Ovary (tissue), 7 donors: ENCODE measurements at regions not wholly inside any gene's neighbourhood (a gene's known extent, or its start where the extent isn't known, plus 50 kb on each side); places are given as distances from the start of the nearest gene placed in this dataset.

Experiments
- DNase-seq, 5 donors: peaks; one replicate each; pipeline ENCODE4 v3.0.0-alpha.2; 2019 to 2020
- H3K27ac ChIP-seq, 2 donors: fragments of 200-600 bp; one replicate each; pipeline versions ENCODE4 v1.5.1 to v1.8.0; 2019 to 2022
- H3K27me3 ChIP-seq: fragments of 200-600 bp; one replicate; pipeline ENCODE4 v1.8.0; 2022
- H3K36me3 ChIP-seq: fragments of 200-600 bp; sonication (generic); one replicate; pipeline ENCODE4 v1.5.1; 2019
- H3K4me1 ChIP-seq: one replicate; pipeline ENCODE4 v1.8.1; 2013; ENCODE audit warnings: mild to moderate bottlenecking, moderate library complexity; ENCODE audit not compliant: insufficient read depth
- H3K4me3 ChIP-seq: fragments of 200-600 bp; sonication (generic); one replicate; pipeline ENCODE4 v1.5.1; 2017
- H3K9me3 ChIP-seq, 2 donors: fragments of 200-600 bp in 1 of 2; sonication (generic) in 1 of 2; one replicate each; pipeline versions ENCODE4 v1.5.1 to v1.8.1; 2013 to 2019; ENCODE audit warnings: mild to moderate bottlenecking in 1 of 2, moderate library complexity in 1 of 2
- CTCF ChIP-seq, 3 donors: fragments of 450-650 bp in 2 of 3; fragments of 200-600 bp in 1 of 3; IDR thresholded peaks; one replicate each; pipeline versions ENCODE4 v1.5.1 to v1.8.0; 2016 to 2022; ENCODE audit warnings: antibody characterized with exemption in 3 of 3, mild to moderate bottlenecking in 1 of 3
- EP300 ChIP-seq: sonication (generic); formaldehyde crosslinking; IDR thresholded peaks from one replicate; pipeline ENCODE4 v1.6.1; 2017; ENCODE audit warnings: antibody characterized with exemption
- POLR2A ChIP-seq: fragments of 450-650 bp; IDR thresholded peaks from one replicate; pipeline ENCODE4 v1.6.1; 2017; ENCODE audit warnings: antibody characterized with exemption, mild to moderate bottlenecking, moderate library complexity
- WGBS, 3 donors: extraction: QIAGEN DNeasy Blood & Tissue Kit in 1 of 3; methylation state at CpG; one replicate each; pipeline versions ENCODE4 v1.1.5 to v1.1.7; 2013 to 2017; 5-methylcytosine and 5-hydroxymethylcytosine counted together
- intact Hi-C, 4 donors: fragments of 100-400 bp; cut with DNase I; formaldehyde crosslinking; loops; one replicate each; pipeline versions ENCODE4 v1.11.0 to v1.15.1; 2022 to 2023
- donor health status: DM: no; HTN: no; CAD: no; lungs with moderate emphysema.
- donor health status: DM: no; HTN: no; CAD: no.
- donor health status: Bipolar disorder and iron deficiency.
- donor health status: DM: no; HTN: no; CAD: no.
- donor health status: DM: yes; HTN: yes; CAD: no.

GRCh38 chr13:112144616-112145550, 77.9 kb downstream of the SOX1 start:
- Histone ChIP-seq H3K9me3 (no peaks in the 10 kb centered on the region), H3K27ac (no peak overlapping the region), H3K27me3 (no peaks in the 10 kb centered on the region), H3K36me3 (no peaks in the 10 kb centered on the region), H3K4me3 (no peak overlapping the region), H3K4me1 (no peaks in the 10 kb centered on the region)
- intact Hi-C loops, result no loop called here
- WGBS, 3 donors, result 74 to 77% (median 74%) methylated on average over 15 of the region's 15 CpGs
- DNase-seq, result no peak
- no peak for TF ChIP-seq EP300
- no peak for TF ChIP-seq POLR2A
- TF ChIP-seq CTCF (IDR thresholded peaks at IDR 0.05), result no peak

GRCh38 chr13:112145551-112146360, 78.8 kb downstream of the SOX1 start:
- Histone ChIP-seq H3K9me3 (no peaks in the 10 kb centered on the region), H3K4me1 (no peaks in the 10 kb centered on the region), H3K4me3 (no peak overlapping the region), H3K27ac (no peak overlapping the region), H3K36me3 (no peaks in the 10 kb centered on the region), H3K27me3 (no peaks in the 10 kb centered on the region)
- no peak for DNase-seq
- TF ChIP-seq EP300, result no peak
- no peak for TF ChIP-seq CTCF (IDR thresholded peaks at IDR 0.05)
- TF ChIP-seq POLR2A, result no peak
- intact Hi-C loops, result no loop called here
- WGBS, 3 donors, result 81 to 86% (median 85%) methylated on average over 26 to 27 of the region's 27 CpGs

GRCh38 chr13:112150352-112150751, 83.4 kb downstream of the SOX1 start:
- Histone ChIP-seq H3K9me3 (no peaks in the 10 kb centered on the region), H3K27ac (no peak overlapping the region), H3K27me3 (no peaks in the 10 kb centered on the region), H3K36me3 (no peaks in the 10 kb centered on the region), H3K4me1 (no peaks in the 10 kb centered on the region), H3K4me3 (no peak overlapping the region)
- intact Hi-C loops, result no loop called here
- no peak for TF ChIP-seq POLR2A
- TF ChIP-seq EP300, result no peak
- TF ChIP-seq CTCF (IDR thresholded peaks at IDR 0.05), result no peak
- WGBS, 3 donors, result 86 to 89% (median 86%) methylated on average over 23 of the region's 23 CpGs
- DNase-seq, result no peak

GRCh38 chr13:112152846-112153245, 85.9 kb downstream of the SOX1 start:
- no peaks in the 10 kb centered on the region for H3K9me3 ChIP-seq
- no peaks in the 10 kb centered on the region for H3K4me1 ChIP-seq
- TF ChIP-seq EP300, result no peak
- no peak for TF ChIP-seq CTCF (IDR thresholded peaks at IDR 0.05)
- no peak for TF ChIP-seq POLR2A
- 88 to 91% (median 89%) methylated on average over 9 of the region's 9 CpGs for WGBS, 3 donors
- H3K36me3 ChIP-seq, result no peaks in the 10 kb centered on the region
- H3K4me3 ChIP-seq, result no peak overlapping the region
- H3K27ac ChIP-seq, result no peak overlapping the region
- intact Hi-C loops, result no loop called here
- DNase-seq, result no peak
- no peaks in the 10 kb centered on the region for H3K27me3 ChIP-seq
